ENCODE measurements at regions not wholly inside any gene's neighbourhood (a gene's known extent, or its start where the extent isn't known, plus 50 kb on each side); places are given as distances from the start of the nearest gene placed in this dataset.
A peak's percentile ranks its signal among the peaks of the same experiment; 100 is the strongest.

DNA sequence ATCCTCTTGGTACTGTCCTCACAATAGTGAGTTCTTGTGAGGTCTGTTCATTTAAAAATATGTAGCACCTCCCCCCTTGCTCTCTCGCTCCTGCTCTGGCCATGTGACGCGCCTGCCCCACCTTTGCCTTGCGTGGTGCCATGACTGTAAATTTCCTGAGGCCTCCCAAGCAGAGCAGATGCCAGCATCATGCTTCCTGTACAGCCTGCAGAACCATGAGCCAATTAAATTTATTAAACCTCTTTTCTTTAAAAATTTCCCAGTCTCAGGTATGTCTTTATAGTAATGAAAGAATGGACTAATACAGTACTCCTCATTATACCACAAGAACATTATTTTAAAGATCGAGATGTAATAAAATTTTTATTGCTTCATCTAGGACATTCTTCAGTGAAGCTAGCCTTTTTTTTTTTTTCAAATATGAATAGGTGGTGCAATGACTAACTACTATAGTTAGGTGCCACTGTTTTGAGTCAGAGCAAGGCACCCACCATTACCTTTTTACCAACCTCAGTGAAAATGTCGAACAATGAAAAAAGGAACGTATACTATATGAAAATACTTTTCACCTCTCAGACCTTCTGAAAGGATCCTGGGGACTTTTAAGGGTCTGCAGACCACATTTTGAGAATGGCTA is 191.1 kb upstream of the SGK1 start:
- no peaks in the 10 kb centered on the region; the same call in 1 of the 2 replicates for H3K4me1 ChIP-seq
- ChIA-PET POLR2A (no interaction called here), CTCF (interaction anchor here (0.6 kb wide), 1 partner anchor 106 kb away, joined by 3 read pairs; no protein-coding TSS in a partner anchor)
- Mint-ChIP-seq H3K4me3 (ENCODE audit: unreplicated experiment) (no peak overlapping the region), H3K27me3 (ENCODE audit: insufficient read depth, unreplicated experiment) (no peaks in the 10 kb centered on the region), H3K36me3 (ENCODE audit: insufficient read depth, unreplicated experiment) (no peaks in the 10 kb centered on the region), H3K4me1 (ENCODE audit: low read depth, unreplicated experiment) (no peaks in the 10 kb centered on the region), H3K27ac (ENCODE audit: unreplicated experiment) (no peak overlapping the region), H3K9me3 (ENCODE audit: unreplicated experiment) (no peaks in the 10 kb centered on the region)
- no peak for DNase-seq
- intact Hi-C loops (cut with micrococcal nuclease; ENCODE audit: unreplicated experiment), result no loop called here
- BruUV-seq (replicated peaks), result no TSS peak
- no peaks in the 10 kb centered on the region for H3K27me3 ChIP-seq (replicated peaks; ENCODE audit: control insufficient read depth, insufficient read depth, low read length)
- no peaks in the 10 kb centered on the region for H3K36me3 ChIP-seq (ENCODE audit: control insufficient read depth, insufficient read depth, low read length)
- H3K9me3 ChIP-seq, result no peaks in the 10 kb centered on the region
- TF ChIP-seq, protein P1, sequence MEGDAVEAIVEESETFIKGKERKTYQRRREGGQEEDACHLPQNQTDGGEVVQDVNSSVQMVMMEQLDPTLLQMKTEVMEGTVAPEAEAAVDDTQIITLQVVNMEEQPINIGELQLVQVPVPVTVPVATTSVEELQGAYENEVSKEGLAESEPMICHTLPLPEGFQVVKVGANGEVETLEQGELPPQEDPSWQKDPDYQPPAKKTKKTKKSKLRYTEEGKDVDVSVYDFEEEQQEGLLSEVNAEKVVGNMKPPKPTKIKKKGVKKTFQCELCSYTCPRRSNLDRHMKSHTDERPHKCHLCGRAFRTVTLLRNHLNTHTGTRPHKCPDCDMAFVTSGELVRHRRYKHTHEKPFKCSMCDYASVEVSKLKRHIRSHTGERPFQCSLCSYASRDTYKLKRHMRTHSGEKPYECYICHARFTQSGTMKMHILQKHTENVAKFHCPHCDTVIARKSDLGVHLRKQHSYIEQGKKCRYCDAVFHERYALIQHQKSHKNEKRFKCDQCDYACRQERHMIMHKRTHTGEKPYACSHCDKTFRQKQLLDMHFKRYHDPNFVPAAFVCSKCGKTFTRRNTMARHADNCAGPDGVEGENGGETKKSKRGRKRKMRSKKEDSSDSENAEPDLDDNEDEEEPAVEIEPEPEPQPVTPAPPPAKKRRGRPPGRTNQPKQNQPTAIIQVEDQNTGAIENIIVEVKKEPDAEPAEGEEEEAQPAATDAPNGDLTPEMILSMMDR (IDR thresholded peaks at IDR 0.05; ENCODE audit: insufficient read depth in 1 of 2, low read depth in 1 of 2, low read length in 1 of 2, severe bottlenecking in 1 of 2, unreplicated experiment in 1 of 2), result no peak
- no peak overlapping the region for H3K4me3 ChIP-seq (ENCODE audit: low read depth, low read length)

DNA sequence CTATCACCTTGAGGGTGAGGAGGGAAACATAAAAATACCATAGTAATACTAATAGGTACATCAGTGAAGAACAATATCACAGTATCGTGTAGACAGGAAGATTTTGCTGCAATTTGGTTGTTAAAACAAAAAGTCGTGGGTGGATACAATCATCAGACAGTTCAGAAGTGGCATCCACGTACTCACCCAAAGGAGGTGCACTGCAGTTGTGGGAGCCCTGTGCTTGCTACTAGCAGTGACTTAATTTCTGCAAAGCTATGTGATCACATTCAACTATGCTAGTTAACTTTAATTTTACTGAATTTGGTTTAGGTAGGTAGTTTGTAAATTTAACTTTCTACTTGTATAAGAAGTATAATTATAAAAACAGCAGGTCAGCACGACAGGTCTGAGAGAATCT is 188.2 kb upstream of the SGK1 start:
- ChIA-PET POLR2A (no interaction called here), CTCF (no interaction called here)
- H3K36me3 ChIP-seq (ENCODE audit: control insufficient read depth, insufficient read depth, low read length), result no peaks in the 10 kb centered on the region
- no peak overlapping the region for H3K4me3 ChIP-seq (ENCODE audit: low read depth, low read length)
- intact Hi-C loops (cut with micrococcal nuclease; ENCODE audit: unreplicated experiment), result no loop called here
- no peaks in the 10 kb centered on the region for H3K27me3 ChIP-seq (replicated peaks; ENCODE audit: control insufficient read depth, insufficient read depth, low read length)
- Mint-ChIP-seq H3K4me3 (ENCODE audit: unreplicated experiment) (no peak overlapping the region), H3K4me1 (ENCODE audit: low read depth, unreplicated experiment) (peaks cover 8% of the 10 kb centered on the region), H3K9me3 (ENCODE audit: unreplicated experiment) (no peaks in the 10 kb centered on the region), H3K27me3 (ENCODE audit: insufficient read depth, unreplicated experiment) (no peaks in the 10 kb centered on the region), H3K36me3 (ENCODE audit: insufficient read depth, unreplicated experiment) (no peaks in the 10 kb centered on the region), H3K27ac (ENCODE audit: unreplicated experiment) (no peak overlapping the region)
- peaks cover 14% of the 10 kb centered on the region for H3K4me1 ChIP-seq
- no peak for DNase-seq
- no peaks in the 10 kb centered on the region for H3K9me3 ChIP-seq
- BruUV-seq (replicated peaks), result no TSS peak
- TF ChIP-seq, protein P1 (IDR thresholded peaks at IDR 0.05; ENCODE audit: insufficient read depth in 1 of 2, low read depth in 1 of 2, low read length in 1 of 2, severe bottlenecking in 1 of 2, unreplicated experiment in 1 of 2), result no peak

DNA sequence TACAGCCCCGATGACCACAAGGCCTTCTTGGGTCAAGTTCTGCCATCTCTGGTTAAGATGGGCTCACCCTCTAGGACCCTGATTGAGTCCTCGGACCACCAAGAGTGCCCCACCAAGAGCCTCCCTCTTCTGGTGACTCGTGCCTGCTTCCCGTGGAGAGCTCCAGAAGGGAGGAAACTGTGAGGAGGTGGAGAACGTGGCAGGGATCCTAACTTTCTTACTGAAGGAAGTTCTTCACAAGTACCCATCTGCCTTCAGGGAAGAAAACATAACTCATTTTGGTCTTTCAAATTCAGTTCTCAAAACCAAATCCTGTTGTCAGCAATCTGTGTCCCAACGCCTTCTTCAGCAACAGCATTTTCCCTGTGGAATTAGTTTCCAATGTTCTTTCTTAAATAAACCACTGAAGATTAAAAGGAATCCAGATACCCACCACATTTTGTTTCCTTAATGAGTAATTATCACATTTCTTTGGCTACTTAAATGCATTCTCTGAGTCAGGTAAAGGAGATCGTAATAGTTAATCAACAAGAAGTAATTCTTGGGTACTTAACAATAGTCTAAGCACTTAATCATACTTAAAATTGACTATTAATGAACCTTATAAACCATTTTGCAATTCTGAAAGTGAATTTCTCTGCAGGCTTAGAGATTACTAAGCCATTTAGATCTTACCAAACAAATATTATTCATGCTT is 185.8 kb upstream of the SGK1 start:
- H3K36me3 ChIP-seq (ENCODE audit: control insufficient read depth, insufficient read depth, low read length), result no peaks in the 10 kb centered on the region
- Mint-ChIP-seq H3K36me3 (ENCODE audit: insufficient read depth, unreplicated experiment) (no peaks in the 10 kb centered on the region), H3K27ac (ENCODE audit: unreplicated experiment) (peak overlapping the region; percentile 79), H3K27me3 (ENCODE audit: insufficient read depth, unreplicated experiment) (no peaks in the 10 kb centered on the region), H3K4me3 (ENCODE audit: unreplicated experiment) (no peak overlapping the region), H3K9me3 (ENCODE audit: unreplicated experiment) (no peaks in the 10 kb centered on the region), H3K4me1 (ENCODE audit: low read depth, unreplicated experiment) (peaks cover 8% of the 10 kb centered on the region)
- POLR2A ChIA-PET, result no interaction called here
- intact Hi-C loops (cut with micrococcal nuclease; ENCODE audit: unreplicated experiment), result no loop called here
- no peak for DNase-seq
- peaks cover 14% of the 10 kb centered on the region for H3K4me1 ChIP-seq
- H3K4me3 ChIP-seq (ENCODE audit: low read depth, low read length), result no peak overlapping the region
- BruUV-seq (replicated peaks), result no TSS peak
- CTCF ChIA-PET, result no interaction called here
- H3K9me3 ChIP-seq, result no peaks in the 10 kb centered on the region
- H3K27me3 ChIP-seq (replicated peaks; ENCODE audit: control insufficient read depth, insufficient read depth, low read length), result no peaks in the 10 kb centered on the region
- TF ChIP-seq, protein P1 (IDR thresholded peaks at IDR 0.05; ENCODE audit: insufficient read depth in 1 of 2, low read depth in 1 of 2, low read length in 1 of 2, severe bottlenecking in 1 of 2, unreplicated experiment in 1 of 2), result no peak

Measured in Caco-2 (cell line).